K562 (cell line): ENCODE measurements at regions not wholly inside any gene's neighbourhood (a gene's known extent, or its start where the extent isn't known, plus 50 kb on each side); places are given as distances from the start of the nearest gene placed in this dataset.

Experiments
- ATAC-seq: fragments of 200-7000 bp; cut with Tn5 transposase; 3 replicates; pipeline ENCODE4 v1.9.1; 2020; ENCODE audit warnings: moderate library complexity
- BruUV-seq: library from RNA; stranded (reverse); fragments of 400-500 nt; replicated peaks from 2 replicates; lab custom pipeline; 2021; lab: Mats Ljungman, UMichigan
- CTCF ChIA-PET: fragments of 300-600 bp; formaldehyde crosslinking; extraction: SDS; loops from one replicate; lab custom pipeline; 2021; ENCODE audit warnings: low intra/inter-chr PET ratio; lab: Yijun Ruan, JAX
- POLR2A ChIA-PET: fragments of 300-600, 350-650 bp; sonication (Branson Sonifier 250); formaldehyde crosslinking; extraction: SDS; loops from one replicate; lab custom pipeline; 2021; ENCODE audit warnings: antibody characterized with exemption, inconsistent platforms; lab: Yijun Ruan, JAX
- DNase-seq, 4 experiments: peaks; one replicate each; pipeline versions ENCODE4 v3.0.0 to v3.0.0-alpha.2; 2011 to 2018; ENCODE audit warnings: low spot score in 3 of 4, mixed read lengths in 3 of 4; ENCODE audit errors: extremely low read depth in 1 of 4
- FAIRE-seq: peaks from 2 replicates; lab custom pipeline; 2011; peaks lifted over from hg19 to GRCh38; lab: Jason Lieb, UNC
- H2AFZ ChIP-seq: 2 replicates; pipeline ENCODE4 v1.6.0; 2011; ENCODE audit warnings: low read depth, low read length, control low read depth, inconsistent platforms
- H3K27ac ChIP-seq: fragments of 200-600 bp; 3 replicates; pipeline ENCODE4 v1.8.0; 2011; ENCODE audit warnings: low read depth, mild to moderate bottlenecking, control low read depth, inconsistent platforms, low read length, moderate library complexity, mixed read lengths; ENCODE audit errors: extremely low read depth
- H3K27me3 ChIP-seq, 2 experiments: fragments of 300-600 bp in 1 of 2; 2 replicates in 1 of 2; 3 replicates in 1 of 2; pipeline versions ENCODE4 v1.6.0 to v1.8.0; 2011; ENCODE audit warnings: inconsistent platforms in 2 of 2, low read length in 2 of 2, mild to moderate bottlenecking in 1 of 2, mixed read lengths in 1 of 2, moderate library complexity in 1 of 2; ENCODE audit not compliant: control insufficient read depth in 2 of 2, insufficient read depth in 2 of 2
- H3K36me3 ChIP-seq: fragments of 300-600 bp; 3 replicates; pipeline ENCODE4 v1.8.0; 2011; ENCODE audit warnings: mild to moderate bottlenecking, low read length, inconsistent platforms; ENCODE audit not compliant: control insufficient read depth, insufficient read depth
- H3K4me1 ChIP-seq, 2 experiments: fragments of 200-600 bp in 1 of 2; replicated peaks in 1 of 2; 2 replicates in 1 of 2; 3 replicates in 1 of 2; pipeline versions ENCODE4 v1.5.1 to v1.8.0; 2011; ENCODE audit warnings: inconsistent platforms in 2 of 2, low read length in 2 of 2, mild to moderate bottlenecking in 1 of 2, mixed read lengths in 1 of 2, moderate library complexity in 1 of 2; ENCODE audit not compliant: control insufficient read depth in 2 of 2, insufficient read depth in 2 of 2
- H3K4me2 ChIP-seq: 2 replicates; pipeline ENCODE4 v1.6.1; 2011; ENCODE audit warnings: low read length, control low read depth, inconsistent platforms, mixed read lengths; ENCODE audit not compliant: insufficient read depth
- H3K4me3 ChIP-seq: fragments of 200-600 bp; sonication (generic), shearing (Covaris generic); 2 replicates; pipeline ENCODE4 v1.5.1; 2016; ENCODE audit warnings: control low read depth, inconsistent platforms
- H3K79me2 ChIP-seq: fragments of 200-600 bp; 3 replicates; pipeline ENCODE4 v1.8.0; 2011; ENCODE audit warnings: low read length, inconsistent platforms; ENCODE audit not compliant: control insufficient read depth, insufficient read depth
- H3K9ac ChIP-seq, 2 experiments: 2 replicates each; pipeline versions ENCODE4 v1.6.0 to v1.6.1; 2011; ENCODE audit warnings: low read depth in 2 of 2, low read length in 2 of 2, control low read depth in 1 of 2, inconsistent platforms in 1 of 2, mild to moderate bottlenecking in 1 of 2, mixed read lengths in 1 of 2; ENCODE audit not compliant: insufficient read depth in 1 of 2
- H3K9me1 ChIP-seq: one replicate; pipeline ENCODE4 v1.6.0; 2011; ENCODE audit warnings: inconsistent platforms, mild to moderate bottlenecking, low read length, moderate library complexity; ENCODE audit not compliant: control insufficient read depth, insufficient read depth
- H3K9me3 ChIP-seq: replicated peaks from 2 replicates; pipeline ENCODE4 v1.5.1; 2011; ENCODE audit warnings: low read depth, low read length, inconsistent platforms; ENCODE audit not compliant: control insufficient read depth, insufficient read depth
- H4K20me1 ChIP-seq: replicated peaks from 2 replicates; pipeline ENCODE4 v1.6.1; 2011; ENCODE audit warnings: low read length, inconsistent platforms, mixed read lengths; ENCODE audit not compliant: control insufficient read depth, insufficient read depth
- FOS ChIP-seq: IDR thresholded peaks from 3 replicates; pipeline ENCODE4 v1.6.1; 2011; ENCODE audit not compliant: insufficient read length; ENCODE audit errors: extremely low read depth
- GATAD2B ChIP-seq: fragments of 450-650 bp; IDR thresholded peaks from 2 replicates; pipeline ENCODE4 v1.6.1; 2017; ENCODE audit warnings: mild to moderate bottlenecking, borderline replicate concordance
- MYBL2 ChIP-seq, 2 experiments: fragments of 450-650 bp in 1 of 2; sonication (generic) in 1 of 2; formaldehyde crosslinking in 1 of 2; IDR thresholded peaks; 2 replicates each; pipeline versions ENCODE4 v1.6.1 to v1.8.1; 2017 to 2022; ENCODE audit warnings: borderline replicate concordance in 1 of 2, inconsistent platforms in 1 of 2, low read depth in 1 of 2, mild to moderate bottlenecking in 1 of 2, missing genetic modification reagents in 1 of 2, moderate library complexity in 1 of 2
- NFYB ChIP-seq: IDR thresholded peaks from 2 replicates; pipeline ENCODE4 v1.6.1; 2011; ENCODE audit warnings: mild to moderate bottlenecking, moderate library complexity; ENCODE audit not compliant: insufficient read length; ENCODE audit errors: extremely low read depth
- RBM25 ChIP-seq: fragments of 200-400 bp; formaldehyde crosslinking; IDR thresholded peaks from 2 replicates; pipeline ENCODE4 v1.6.1; 2018; ENCODE audit warnings: low read length, low read depth, moderate library complexity; ENCODE audit not compliant: severe bottlenecking
- TGIF2 ChIP-seq: sonication (generic); formaldehyde crosslinking; IDR thresholded peaks from 2 replicates; pipeline ENCODE4 v1.8.1; 2022; ENCODE audit warnings: mild to moderate bottlenecking, missing genetic modification reagents, moderate library complexity
- YY1 ChIP-seq, 3 experiments: IDR thresholded peaks; 2 replicates each; pipeline ENCODE4 v1.6.1; 2011; ENCODE audit warnings: low read length in 2 of 3, mild to moderate bottlenecking in 2 of 3, moderate library complexity in 2 of 3, borderline replicate concordance in 1 of 3, control low read depth in 1 of 3, low read depth in 1 of 3; ENCODE audit not compliant: insufficient read depth in 3 of 3, insufficient replicate concordance in 2 of 3, control insufficient read depth in 1 of 3, insufficient read length in 1 of 3; ENCODE audit errors: extremely low read depth in 1 of 3
- ZNF445 ChIP-seq: fragments of 250-450 bp; sonication (Bioruptor Pico); IDR thresholded peaks from 2 replicates; pipeline ENCODE4 v1.4.0; 2020; ENCODE audit warnings: low read depth, mild to moderate bottlenecking, moderate library complexity
- WGBS: fragments of 100-300 bp; shearing (Covaris generic); methylation state at CpG from one replicate; pipeline ENCODE4 v1.1.6; 2016; ENCODE audit warnings: low coverage, mixed read lengths; ENCODE audit not compliant: insufficient coverage; ENCODE audit errors: missing lambda C conversion rate; 5-methylcytosine and 5-hydroxymethylcytosine counted together
- in situ Hi-C: fragments of 300-500 bp; cut with MboI; formaldehyde crosslinking; loops from 4 replicates; pipeline ENCODE4 v1.15.0; 2018; ENCODE audit warnings: inconsistent platforms, mixed read lengths
- intact Hi-C: fragments of 100-400 bp; cut with micrococcal nuclease; formaldehyde crosslinking; loops from 2 replicates; pipeline ENCODE4 v1.14.2; 2022

DNA sequence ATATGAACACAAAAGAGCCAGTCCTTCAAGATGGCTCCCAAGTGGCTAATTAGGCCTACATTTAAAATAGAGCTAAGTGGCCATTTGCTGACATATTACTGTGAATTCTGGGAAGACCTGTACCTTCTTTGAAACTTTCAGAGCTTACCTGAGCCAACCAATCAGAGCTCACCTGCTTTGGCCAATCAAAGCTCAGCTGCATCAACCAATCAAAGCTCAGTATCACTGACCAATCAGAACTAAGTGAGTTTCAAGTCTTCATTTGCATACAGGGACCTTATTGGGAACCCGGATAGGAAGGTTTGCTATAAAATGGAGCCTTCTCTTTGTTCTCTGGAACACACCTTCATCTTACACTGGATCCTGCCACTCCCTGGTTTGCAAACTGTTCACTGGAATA, 63.7 kb downstream of the FOXL1 start:
- ChIA-PET CTCF (no interaction called here), POLR2A (interaction anchor here (0.7 to 0.9 kb wide), 2 partner anchors 14 to 33 kb away, joined by 3 read pairs; no protein-coding TSS in a partner anchor)
- Histone ChIP-seq H3K36me3 (no peaks in the 10 kb centered on the region), H3K27ac (no peak overlapping the region), H4K20me1 (no peaks in the 10 kb centered on the region), H3K79me2 (no peaks in the 10 kb centered on the region), H3K4me2 (no peak overlapping the region), H3K4me1 (no peaks in the 10 kb centered on the region), H3K9me3 (peaks cover 2% of the 10 kb centered on the region), H3K4me3 (no peak overlapping the region), H2AFZ (no peak overlapping the region), H3K9ac (no peak overlapping the region), H3K9me1 (no peaks in the 10 kb centered on the region), H3K27me3 (peaks cover 9 to 61% of the 10 kb centered on the region in 2 experiments; a peak in 4 of 5 replicates)
- no TSS peak for BruUV-seq
- in situ Hi-C loops: no loop called here
- ATAC-seq (peak; percentile 49; the same call in 2 of the 3 replicates), DNase-seq (peak in 3 of 4 experiments; percentile 26 to 35 (median 27)), FAIRE-seq (peak; percentile 51)
- 5% methylated on average over 1 of the region's 1 CpG for WGBS
- intact Hi-C loops: no loop called here
- TF ChIP-seq MYBL2 (IDR thresholded peaks at IDR 0.05; ENCODE audit: low read depth) (no peak), MYBL2 (CRISPR knock-in tag; IDR thresholded peaks at IDR 0.05; ENCODE audit: borderline replicate concordance) (no peak), FOS (peak; percentile 54), YY1 (IDR thresholded peaks at IDR 0.05; ENCODE audit: borderline replicate concordance in 1 of 3, control insufficient read depth in 1 of 3, extremely low read depth in 1 of 3, insufficient read depth in 3 of 3, insufficient read length in 1 of 3, insufficient replicate concordance in 2 of 3, low read depth in 1 of 3, low read length in 2 of 3) (no peak), TGIF2 (CRISPR knock-in tag) (no peak), RBM25 (peak; percentile 68), ZNF445 (CRISPR knock-in tag) (no peak), GATAD2B (no peak), NFYB (peak; percentile 81)
- TF ChIP-seq, all 486 proteins: peak for 3
